GM12872 (cell line): ENCODE measurements at regions not wholly inside any gene's neighbourhood (a gene's known extent, or its start where the extent isn't known, plus 50 kb on each side); places are given as distances from the start of the nearest gene placed in this dataset.

Experiments
- TF ChIP-seq, protein P1 (sequence below): IDR thresholded peaks from 3 replicates; pipeline ENCODE4 v1.5.1; 2011; ENCODE audit warnings: low read depth, mild to moderate bottlenecking, low read length, moderate library complexity; ENCODE audit not compliant: insufficient read depth

DNA sequence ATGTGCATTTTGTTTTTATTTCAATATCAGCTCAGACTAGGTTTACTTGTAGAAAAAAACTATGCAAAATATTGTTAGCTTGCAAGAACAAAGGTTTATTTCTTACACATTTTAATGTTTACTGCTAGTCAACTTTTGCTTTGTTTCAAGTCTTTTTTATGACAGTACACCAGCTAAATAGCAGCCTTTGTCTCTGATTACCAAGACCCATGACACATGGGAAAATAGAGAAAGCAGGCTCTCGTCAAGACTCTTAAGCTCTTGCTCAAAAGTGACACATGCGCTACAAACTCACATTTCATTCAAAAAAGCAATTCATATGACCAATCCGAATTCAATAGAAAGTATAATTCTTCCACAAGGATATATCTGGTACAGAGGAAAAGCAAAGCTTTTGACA is 642.3 kb upstream of the SLITRK1 start:
- TF ChIP-seq, protein P1, sequence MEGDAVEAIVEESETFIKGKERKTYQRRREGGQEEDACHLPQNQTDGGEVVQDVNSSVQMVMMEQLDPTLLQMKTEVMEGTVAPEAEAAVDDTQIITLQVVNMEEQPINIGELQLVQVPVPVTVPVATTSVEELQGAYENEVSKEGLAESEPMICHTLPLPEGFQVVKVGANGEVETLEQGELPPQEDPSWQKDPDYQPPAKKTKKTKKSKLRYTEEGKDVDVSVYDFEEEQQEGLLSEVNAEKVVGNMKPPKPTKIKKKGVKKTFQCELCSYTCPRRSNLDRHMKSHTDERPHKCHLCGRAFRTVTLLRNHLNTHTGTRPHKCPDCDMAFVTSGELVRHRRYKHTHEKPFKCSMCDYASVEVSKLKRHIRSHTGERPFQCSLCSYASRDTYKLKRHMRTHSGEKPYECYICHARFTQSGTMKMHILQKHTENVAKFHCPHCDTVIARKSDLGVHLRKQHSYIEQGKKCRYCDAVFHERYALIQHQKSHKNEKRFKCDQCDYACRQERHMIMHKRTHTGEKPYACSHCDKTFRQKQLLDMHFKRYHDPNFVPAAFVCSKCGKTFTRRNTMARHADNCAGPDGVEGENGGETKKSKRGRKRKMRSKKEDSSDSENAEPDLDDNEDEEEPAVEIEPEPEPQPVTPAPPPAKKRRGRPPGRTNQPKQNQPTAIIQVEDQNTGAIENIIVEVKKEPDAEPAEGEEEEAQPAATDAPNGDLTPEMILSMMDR: no peak

DNA sequence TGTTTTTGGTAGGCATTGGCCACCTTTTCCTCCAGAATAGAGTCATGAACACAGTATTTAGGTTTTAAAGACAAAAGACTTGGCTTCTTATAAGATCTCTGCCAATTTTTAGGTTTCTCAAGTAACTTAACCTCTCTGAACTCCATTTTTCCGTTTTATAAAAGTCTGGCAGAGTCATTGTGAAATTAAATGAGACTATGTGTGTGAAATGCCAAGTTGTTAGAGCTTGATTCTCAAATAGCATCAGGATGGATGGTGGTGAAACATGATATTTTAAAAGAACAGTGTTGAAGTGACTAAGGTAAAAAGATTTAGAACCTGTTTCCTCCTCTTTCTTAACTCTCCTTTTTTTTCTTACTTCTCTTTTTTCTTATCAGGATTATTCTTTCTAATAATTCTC is 617.7 kb upstream of the SLITRK1 start:
- TF ChIP-seq, protein P1: no peak

DNA sequence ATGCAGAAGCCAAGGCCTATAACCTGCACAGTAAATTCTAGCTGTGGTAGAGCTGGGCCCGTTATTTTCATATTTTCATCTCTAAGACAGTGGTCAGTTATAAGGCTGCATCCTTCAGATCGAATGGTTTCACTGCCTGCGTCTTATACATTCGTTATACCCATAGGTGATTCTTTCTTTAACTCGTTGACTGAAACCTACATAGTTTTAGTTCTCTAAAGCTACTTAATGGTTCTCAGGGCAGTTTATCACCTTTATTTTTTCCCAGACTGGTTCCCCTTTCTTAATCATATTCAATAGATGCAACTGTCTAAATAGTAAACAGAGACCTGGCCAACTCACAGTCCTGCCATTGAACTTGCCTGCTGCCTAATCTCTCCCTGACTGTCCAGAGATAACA is 615.3 kb upstream of the SLITRK1 start:
- TF ChIP-seq, protein P1: no peak

DNA sequence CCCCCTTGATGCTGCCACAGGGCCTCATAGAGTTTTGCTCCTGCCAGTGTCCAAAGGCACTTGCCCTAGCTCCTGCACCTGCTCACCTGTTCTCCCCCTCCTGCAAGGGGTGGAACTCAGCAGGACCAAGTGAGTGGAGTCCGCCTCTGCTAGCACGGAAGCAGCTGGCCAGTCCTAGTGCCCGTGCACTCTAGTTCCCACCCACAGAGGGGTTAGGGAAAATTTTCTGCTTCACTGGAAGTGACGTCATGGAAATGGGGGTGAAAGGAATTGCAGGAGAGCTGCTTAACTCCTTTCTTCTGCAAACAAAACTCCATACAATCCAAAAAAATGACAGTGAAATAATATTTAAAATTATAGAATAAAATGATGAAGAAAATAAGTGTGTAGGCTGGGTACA is 609.7 kb upstream of the SLITRK1 start:
- TF ChIP-seq, protein P1: no peak

DNA sequence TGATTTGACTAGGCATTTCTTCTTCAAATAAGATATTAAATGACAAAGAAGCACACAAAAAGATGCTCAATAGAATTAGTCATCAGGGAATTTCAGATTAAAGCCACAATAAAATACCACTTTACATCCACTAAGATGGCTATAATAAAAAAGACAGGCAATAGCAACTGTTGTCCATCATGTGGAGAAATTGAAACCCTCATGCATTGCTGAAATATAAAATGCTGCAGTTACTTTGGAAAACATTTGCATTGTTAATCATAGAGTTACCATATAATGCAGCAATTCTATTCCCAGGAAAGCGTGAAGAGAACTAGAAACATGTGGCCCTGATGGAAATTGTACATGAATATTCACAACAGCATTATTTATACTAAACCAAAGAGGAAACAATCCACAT is 605.5 kb upstream of the SLITRK1 start:
- TF ChIP-seq, protein P1: no peak

DNA sequence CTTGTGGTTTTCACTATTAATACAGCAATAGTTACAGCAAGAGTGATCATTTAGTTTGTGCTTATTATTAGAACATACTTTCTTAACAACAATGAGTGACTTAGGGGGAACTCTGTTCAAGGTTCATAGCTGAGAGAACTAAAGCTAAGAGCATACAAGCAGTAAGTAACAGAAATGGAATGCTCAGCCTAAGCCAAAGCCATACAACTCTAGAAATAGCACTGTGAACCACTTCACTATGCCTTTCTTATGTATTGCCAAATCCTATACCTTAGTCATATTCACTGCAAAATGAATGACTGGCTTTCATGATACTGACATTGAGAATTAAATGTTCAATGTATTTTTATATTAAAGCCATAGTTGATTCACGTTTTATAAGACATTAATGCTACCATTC is 599.7 kb upstream of the SLITRK1 start:
- TF ChIP-seq, protein P1: no peak

DNA sequence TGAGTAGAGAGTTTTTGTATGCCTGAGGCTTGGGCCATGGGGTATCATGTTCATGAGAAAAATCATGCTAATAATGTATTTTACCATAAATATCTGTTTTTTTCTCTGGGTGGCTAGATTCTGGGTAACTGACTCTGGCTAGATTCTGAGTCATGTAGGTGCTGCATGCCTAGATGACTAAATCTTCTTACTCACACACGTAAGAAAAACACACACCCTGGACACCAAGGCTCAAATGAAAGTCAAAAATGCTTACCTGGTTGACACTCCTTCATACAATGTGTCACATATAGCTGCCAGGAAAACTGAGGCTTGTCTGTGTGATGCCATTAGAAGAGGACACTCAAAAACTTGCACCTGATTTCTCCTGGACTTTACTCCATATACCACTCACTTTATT is 597.4 kb upstream of the SLITRK1 start:
- TF ChIP-seq, protein P1: no peak

DNA sequence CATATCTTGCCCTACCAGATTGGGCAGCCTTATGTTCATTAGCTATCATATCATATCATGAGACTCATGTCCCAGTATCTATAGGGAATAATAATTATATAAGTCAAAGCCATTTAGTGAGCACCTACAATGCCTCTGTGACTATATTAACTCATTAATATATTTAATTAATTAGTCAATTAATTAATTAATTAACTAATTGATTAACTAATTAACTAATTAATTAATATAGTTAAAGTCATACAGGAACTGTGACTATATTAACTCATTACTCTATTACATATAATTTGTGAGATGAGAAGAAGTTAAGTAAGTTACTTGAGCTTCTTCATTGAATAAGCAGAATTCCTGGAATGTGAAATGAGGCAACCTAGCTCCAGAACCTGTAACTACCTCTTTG is 588.3 kb upstream of the SLITRK1 start:
- TF ChIP-seq, protein P1: no peak
